ENCODE measurements at regions not wholly inside any gene's neighbourhood (a gene's known extent, or its start where the extent isn't known, plus 50 kb on each side); places are given as distances from the start of the nearest gene placed in this dataset.
"Not testable (repeated sequence)": the region's sequence is repeated elsewhere in the genome, so short reads cannot be mapped to it uniquely, and the experiment has no call there.

- DNase-seq (ENCODE audit: low spot score) = no peak
Measured at GRCh38 chr5:17087035-17087434, 130.4 kb upstream of the BASP1 start.

GRCh38 chr5:17088051-17088450 is 129.4 kb upstream of the BASP1 start:
- DNase-seq (ENCODE audit: low spot score) = no peak

GRCh38 chr5:17089001-17089400 is 128.4 kb upstream of the BASP1 start:
- no peak for DNase-seq (ENCODE audit: low spot score)

- no peak for DNase-seq (ENCODE audit: low spot score)
Measured at GRCh38 chr5:17089690-17090089, 127.7 kb upstream of the BASP1 start.

- no peak for DNase-seq (ENCODE audit: low spot score)
Measured at GRCh38 chr5:17090839-17091238, 126.6 kb upstream of the BASP1 start.

GRCh38 chr5:17094830-17095229 is 122.6 kb upstream of the BASP1 start:
- DNase-seq (ENCODE audit: low spot score) = no peak

- no peak for DNase-seq (ENCODE audit: low spot score)
Measured at GRCh38 chr5:17096952-17097695, 120.3 kb upstream of the BASP1 start.

GRCh38 chr5:17099946-17100345 is 117.5 kb upstream of the BASP1 start:
- DNase-seq (ENCODE audit: low spot score) = no peak

GRCh38 chr5:17103461-17103860 is 114.0 kb upstream of the BASP1 start:
- DNase-seq (ENCODE audit: low spot score) = no peak

- no peak for DNase-seq (ENCODE audit: low spot score)
Measured at GRCh38 chr5:17105744-17106418, 111.5 kb upstream of the BASP1 start.

- no peak for DNase-seq (ENCODE audit: low spot score)
Measured at GRCh38 chr5:17106521-17106920, 110.9 kb upstream of the BASP1 start.

- not testable (repeated sequence) for DNase-seq (ENCODE audit: low spot score)
Measured at GRCh38 chr5:17112091-17112716, 105.2 kb upstream of the BASP1 start.

GRCh38 chr5:17113174-17113958 is 104.1 kb upstream of the BASP1 start:
- no peak for DNase-seq (ENCODE audit: low spot score)

GRCh38 chr5:17114233-17114632 is 103.2 kb upstream of the BASP1 start:
- DNase-seq (ENCODE audit: low spot score) = no peak

- DNase-seq (ENCODE audit: low spot score) = no peak
Measured at GRCh38 chr5:17114715-17115599, 102.5 kb upstream of the BASP1 start.

GRCh38 chr5:17115855-17116254 is 101.6 kb upstream of the BASP1 start:
- DNase-seq (ENCODE audit: low spot score) = no peak

GRCh38 chr5:17118631-17119030 is 98.8 kb upstream of the BASP1 start:
- peak; percentile 25 for DNase-seq (ENCODE audit: low spot score)

GRCh38 chr5:17120209-17120608 is 97.2 kb upstream of the BASP1 start:
- no peak for DNase-seq (ENCODE audit: low spot score)

- DNase-seq (ENCODE audit: low spot score) = no peak
Measured at GRCh38 chr5:17121776-17122175, 95.7 kb upstream of the BASP1 start.

- DNase-seq (ENCODE audit: low spot score) = no peak
Measured at GRCh38 chr5:17123010-17123409, 94.4 kb upstream of the BASP1 start.

GRCh38 chr5:17123773-17124172 is 93.7 kb upstream of the BASP1 start:
- not testable (repeated sequence) for DNase-seq (ENCODE audit: low spot score)
